Liver (tissue), 8 donors: ENCODE measurements at regions not wholly inside any gene's neighbourhood (a gene's known extent, or its start where the extent isn't known, plus 50 kb on each side); places are given as distances from the start of the nearest gene placed in this dataset.

Source experiments
- DNase-seq: peaks from one replicate; pipeline ENCODE4 v3.0.0-alpha.2; 2017; ENCODE audit warnings: low spot score
- H3K27ac ChIP-seq, 2 donors: one replicate each; pipeline ENCODE4 v1.7.0; 2013; ENCODE audit warnings: inconsistent platforms in 2 of 2, low read length in 2 of 2, control low read depth in 1 of 2, low read depth in 1 of 2, mild to moderate bottlenecking in 1 of 2
- H3K27me3 ChIP-seq, 4 donors: one replicate each; pipeline versions ENCODE4 v1.6.1 to v1.7.0; 2013; ENCODE audit warnings: low read length in 3 of 4, inconsistent platforms in 1 of 4, mild to moderate bottlenecking in 1 of 4, moderate library complexity in 1 of 4; ENCODE audit not compliant: control insufficient read depth in 4 of 4, insufficient read depth in 4 of 4
- H3K36me3 ChIP-seq, 4 donors: one replicate each; pipeline versions ENCODE4 v1.6.1 to v1.7.0; 2013; ENCODE audit warnings: low read length in 3 of 4, mild to moderate bottlenecking in 3 of 4, low read depth in 1 of 4, moderate library complexity in 1 of 4; ENCODE audit not compliant: control insufficient read depth in 4 of 4, insufficient read depth in 3 of 4
- H3K4me1 ChIP-seq, 4 donors: one replicate each; pipeline versions ENCODE4 v1.6.1 to v1.7.0; 2013; ENCODE audit warnings: low read length in 3 of 4, mild to moderate bottlenecking in 3 of 4, moderate library complexity in 1 of 4; ENCODE audit not compliant: control insufficient read depth in 4 of 4, insufficient read depth in 4 of 4
- H3K4me3 ChIP-seq, 3 donors: one replicate each; pipeline versions ENCODE4 v1.6.1 to v1.7.0; 2013; ENCODE audit warnings: low read length in 3 of 3, control low read depth in 1 of 3, low read depth in 1 of 3, mild to moderate bottlenecking in 1 of 3
- H3K9ac ChIP-seq, 2 donors: one replicate each; pipeline ENCODE4 v1.7.0; 2013; ENCODE audit warnings: low read length in 2 of 2, mild to moderate bottlenecking in 2 of 2, moderate library complexity in 2 of 2, control low read depth in 1 of 2, low read depth in 1 of 2
- H3K9me3 ChIP-seq, 4 donors: one replicate each; pipeline versions ENCODE4 v1.6.1 to v1.7.0; 2013; ENCODE audit warnings: low read length in 3 of 4; ENCODE audit not compliant: control insufficient read depth in 4 of 4
- CTCF ChIP-seq: fragments of 150-350 bp; IDR thresholded peaks from 2 replicates; pipeline ENCODE4 v1.5.1; 2017; ENCODE audit warnings: improper control_type of control experiment, low read depth, low read length; ENCODE audit not compliant: missing input control
- EGR1 ChIP-seq, 2 donors: IDR thresholded peaks; 2 replicates each; pipeline ENCODE4 v1.6.1; 2016 to 2018; ENCODE audit warnings: antibody characterized with exemption in 2 of 2, low read depth in 2 of 2
- FOXA2 ChIP-seq: IDR thresholded peaks from 2 replicates; pipeline ENCODE4 v1.6.1; 2016; ENCODE audit warnings: antibody characterized with exemption
- GABPA ChIP-seq, 2 donors: IDR thresholded peaks in 1 of 2; conservative IDR thresholded peaks in 1 of 2; 2 replicates each; pipeline ENCODE4 v1.6.1; 2016; ENCODE audit warnings: antibody characterized with exemption in 2 of 2, mild to moderate bottlenecking in 1 of 2, moderate library complexity in 1 of 2
- HNF4A ChIP-seq, 2 donors: conservative IDR thresholded peaks; 2 replicates each; pipeline ENCODE4 v1.6.1; 2016; ENCODE audit warnings: antibody characterized with exemption in 2 of 2, mild to moderate bottlenecking in 2 of 2
- HNF4G ChIP-seq: IDR thresholded peaks from 2 replicates; pipeline ENCODE4 v1.6.1; 2016; ENCODE audit warnings: antibody characterized with exemption
- JUND ChIP-seq, 2 donors: IDR thresholded peaks; 2 replicates each; pipeline ENCODE4 v1.6.1; 2016; ENCODE audit warnings: antibody characterized with exemption in 2 of 2
- NR2F2 ChIP-seq: IDR thresholded peaks from 2 replicates; pipeline ENCODE4 v1.6.1; 2016; ENCODE audit warnings: antibody characterized with exemption
- RAD21 ChIP-seq, 2 donors: IDR thresholded peaks; 2 replicates each; pipeline ENCODE4 v1.6.1; 2016; ENCODE audit warnings: antibody characterized with exemption in 2 of 2, mild to moderate bottlenecking in 2 of 2
- REST ChIP-seq: IDR thresholded peaks from 2 replicates; pipeline ENCODE4 v1.6.1; 2016; ENCODE audit warnings: antibody characterized with exemption, mild to moderate bottlenecking
- RXRA ChIP-seq, 2 donors: IDR thresholded peaks; 2 replicates each; pipeline ENCODE4 v1.6.1; 2017 to 2018; ENCODE audit warnings: antibody characterized with exemption in 2 of 2, mild to moderate bottlenecking in 1 of 2
- ZBTB33 ChIP-seq: IDR thresholded peaks from 2 replicates; pipeline ENCODE4 v1.6.1; 2016; ENCODE audit warnings: antibody characterized with exemption
- WGBS: extraction: QIAGEN DNeasy Blood & Tissue Kit; methylation state at CpG from one replicate; pipeline ENCODE4 v1.1.7; 2013; 5-methylcytosine and 5-hydroxymethylcytosine counted together
- TF ChIP-seq, protein P1 (sequence below): IDR thresholded peaks from 2 replicates; pipeline ENCODE4 v1.6.1; 2016; ENCODE audit warnings: antibody characterized with exemption
- donor health status: healthy.
- donor health status: healthy.
- donor health status: healthy.
- donor health status: healthy.
- donor health status: healthy.

DNA sequence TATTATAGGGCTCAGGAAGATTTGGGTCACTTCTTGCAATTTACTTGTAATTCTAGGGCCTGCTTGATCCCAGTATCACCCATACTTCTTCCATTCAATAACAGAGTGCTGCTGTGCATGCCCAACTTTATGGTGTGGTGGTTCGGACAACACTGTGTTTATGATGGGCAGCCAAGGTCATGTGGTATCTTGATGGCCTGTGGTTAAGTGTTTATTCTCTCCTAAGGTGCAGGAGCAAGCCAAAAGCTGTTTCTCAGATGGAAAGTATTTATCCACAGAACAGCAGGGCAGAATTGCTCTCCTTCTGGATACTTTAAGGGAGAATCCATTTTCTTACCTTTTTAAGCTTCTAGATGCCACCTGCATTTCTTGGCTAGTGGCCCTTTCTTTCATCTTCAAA lies 433.8 kb downstream of the SH2D4B start (continued):
- no peak for TF ChIP-seq RAD21 (IDR thresholded peaks at IDR 0.05)
- no peak for TF ChIP-seq NR2F2
- no peak for TF ChIP-seq REST
- TF ChIP-seq JUND (IDR thresholded peaks at IDR 0.05) = no peak
- TF ChIP-seq GABPA (IDR thresholded peaks at IDR 0.05 in 1 of 2, conservative IDR thresholded peaks at IDR 0.05 in 1 of 2) = no peak

- 84% methylated on average over 5 of the region's 5 CpGs for WGBS
- H3K4me3 ChIP-seq = no peak overlapping the region
- no peak for DNase-seq
- no peaks in the 10 kb centered on the region for H3K27me3 ChIP-seq
- H3K9me3 ChIP-seq = no peaks in the 10 kb centered on the region
- no peaks in the 10 kb centered on the region for H3K36me3 ChIP-seq
- H3K27ac ChIP-seq = no peak overlapping the region
- TF ChIP-seq FOXA2 (no peak), ZBTB33 (no peak)
- H3K9ac ChIP-seq = no peak overlapping the region
- H3K4me1 ChIP-seq = no peaks in the 10 kb centered on the region
Observed at GRCh38 chr10:80976658-80977057, 439.0 kb downstream of the SH2D4B start.

GRCh38 chr10:80985102-80985501 lies 447.4 kb downstream of the SH2D4B start:
- TF ChIP-seq HNF4A (conservative IDR thresholded peaks at IDR 0.05) = no peak
- no peak for TF ChIP-seq NR2F2
- no peak for TF ChIP-seq GABPA (IDR thresholded peaks at IDR 0.05 in 1 of 2, conservative IDR thresholded peaks at IDR 0.05 in 1 of 2)
- no peak for TF ChIP-seq EGR1 (IDR thresholded peaks at IDR 0.05; ENCODE audit: low read depth in 2 of 2)
- TF ChIP-seq RAD21 (IDR thresholded peaks at IDR 0.05) = no peak
- no peak for TF ChIP-seq CTCF
- TF ChIP-seq, protein P1, sequence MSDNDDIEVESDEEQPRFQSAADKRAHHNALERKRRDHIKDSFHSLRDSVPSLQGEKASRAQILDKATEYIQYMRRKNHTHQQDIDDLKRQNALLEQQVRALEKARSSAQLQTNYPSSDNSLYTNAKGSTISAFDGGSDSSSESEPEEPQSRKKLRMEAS = no peak
- TF ChIP-seq HNF4G = no peak
- no peak for TF ChIP-seq ZBTB33
- TF ChIP-seq RXRA (IDR thresholded peaks at IDR 0.05) = no peak
- no peak overlapping the region for H3K27ac ChIP-seq
- DNase-seq = no peak
- H3K27me3 ChIP-seq = peaks cover 0 to 4% (median 0%) of the 10 kb centered on the region in 4 donors
- H3K4me3 ChIP-seq = no peak overlapping the region
- H3K9me3 ChIP-seq = no peaks in the 10 kb centered on the region
- H3K36me3 ChIP-seq = no peaks in the 10 kb centered on the region
- H3K4me1 ChIP-seq = no peaks in the 10 kb centered on the region
- 58% methylated on average over 1 of the region's 1 CpG for WGBS
- no peak overlapping the region for H3K9ac ChIP-seq
